Prostate gland (tissue), 2 donors: ENCODE measurements at regions not wholly inside any gene's neighbourhood (a gene's known extent, or its start where the extent isn't known, plus 50 kb on each side); places are given as distances from the start of the nearest gene placed in this dataset.

Experiments
- POLR2A ChIP-seq: fragments of 450-650 bp; IDR thresholded peaks from one replicate; pipeline ENCODE4 v1.6.1; 2016; ENCODE audit warnings: antibody characterized with exemption, mild to moderate bottlenecking
- TF ChIP-seq, protein P1 (sequence below), 4 experiments: fragments of 200-600 bp in 2 of 4; fragments of 450-650 bp in 2 of 4; sonication (generic) in 2 of 4; IDR thresholded peaks; 1 replicate in 3 of 4; 2 replicates in 1 of 4; pipeline ENCODE4 v1.5.1; 2016 to 2019; ENCODE audit warnings: antibody characterized with exemption in 4 of 4, mild to moderate bottlenecking in 2 of 4, moderate library complexity in 2 of 4

DNA sequence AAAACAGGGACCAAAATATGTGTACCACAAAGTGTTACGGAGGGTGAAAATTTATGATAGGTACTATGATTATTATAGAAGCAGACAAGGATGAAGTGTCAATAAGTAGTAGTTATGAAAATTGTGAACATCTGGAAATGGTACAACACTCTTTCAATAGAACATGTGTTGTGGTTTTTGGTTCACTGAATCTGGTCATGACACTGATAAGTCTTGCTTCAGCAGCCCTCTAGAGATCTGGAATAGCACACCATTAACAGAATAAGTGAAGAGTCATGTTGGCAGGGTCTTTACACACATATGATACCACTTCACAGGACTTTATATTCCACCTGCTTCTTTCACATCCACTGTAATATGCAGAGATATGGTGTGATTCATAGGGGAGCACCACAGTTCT is 985.2 kb upstream of the SEMA6D start:
- TF ChIP-seq, protein P1, sequence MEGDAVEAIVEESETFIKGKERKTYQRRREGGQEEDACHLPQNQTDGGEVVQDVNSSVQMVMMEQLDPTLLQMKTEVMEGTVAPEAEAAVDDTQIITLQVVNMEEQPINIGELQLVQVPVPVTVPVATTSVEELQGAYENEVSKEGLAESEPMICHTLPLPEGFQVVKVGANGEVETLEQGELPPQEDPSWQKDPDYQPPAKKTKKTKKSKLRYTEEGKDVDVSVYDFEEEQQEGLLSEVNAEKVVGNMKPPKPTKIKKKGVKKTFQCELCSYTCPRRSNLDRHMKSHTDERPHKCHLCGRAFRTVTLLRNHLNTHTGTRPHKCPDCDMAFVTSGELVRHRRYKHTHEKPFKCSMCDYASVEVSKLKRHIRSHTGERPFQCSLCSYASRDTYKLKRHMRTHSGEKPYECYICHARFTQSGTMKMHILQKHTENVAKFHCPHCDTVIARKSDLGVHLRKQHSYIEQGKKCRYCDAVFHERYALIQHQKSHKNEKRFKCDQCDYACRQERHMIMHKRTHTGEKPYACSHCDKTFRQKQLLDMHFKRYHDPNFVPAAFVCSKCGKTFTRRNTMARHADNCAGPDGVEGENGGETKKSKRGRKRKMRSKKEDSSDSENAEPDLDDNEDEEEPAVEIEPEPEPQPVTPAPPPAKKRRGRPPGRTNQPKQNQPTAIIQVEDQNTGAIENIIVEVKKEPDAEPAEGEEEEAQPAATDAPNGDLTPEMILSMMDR (IDR thresholded peaks at IDR 0.05): no peak
- TF ChIP-seq POLR2A: no peak
